ENCODE measurements at regions not wholly inside any gene's neighbourhood (a gene's known extent, or its start where the extent isn't known, plus 50 kb on each side); places are given as distances from the start of the nearest gene placed in this dataset.

DNA sequence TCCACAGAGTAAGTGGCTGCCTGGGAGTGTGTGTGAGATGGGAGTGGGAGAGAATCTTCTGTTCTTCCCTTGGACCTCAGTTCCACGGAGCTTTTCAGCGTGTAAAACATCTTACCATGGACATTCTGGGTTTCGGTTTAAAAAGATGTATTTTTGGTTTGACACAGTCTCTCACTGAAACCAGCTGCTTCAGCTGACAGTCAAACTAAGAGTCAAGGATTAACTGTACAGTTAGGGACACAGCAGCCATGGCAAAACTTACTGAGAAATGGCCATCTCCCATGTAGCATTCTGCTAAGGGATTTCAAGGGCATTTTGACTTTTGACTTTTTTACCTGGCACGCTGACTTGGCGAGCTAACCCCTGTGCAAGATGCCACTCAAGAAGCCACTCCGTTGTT, 93.8 kb upstream of the IL12B start:
- Mint-ChIP-seq H3K4me3 (no peak overlapping the region), H3K27ac (no peak overlapping the region), H3K4me1 (ENCODE audit: low read depth) (peaks cover 20% of the 10 kb centered on the region), H3K27me3 (ENCODE audit: low read depth) (no peaks in the 10 kb centered on the region), H3K36me3 (ENCODE audit: low read depth) (no peaks in the 10 kb centered on the region), H3K9me3 (no peaks in the 10 kb centered on the region)
- intact Hi-C loops (cut with micrococcal nuclease), result no loop called here
- CTCF ChIA-PET, result interaction anchor here (0.7 kb wide), 1 partner anchor 13 kb away, joined by 3 read pairs; no protein-coding TSS in a partner anchor
- DNase-seq, result no peak

DNA sequence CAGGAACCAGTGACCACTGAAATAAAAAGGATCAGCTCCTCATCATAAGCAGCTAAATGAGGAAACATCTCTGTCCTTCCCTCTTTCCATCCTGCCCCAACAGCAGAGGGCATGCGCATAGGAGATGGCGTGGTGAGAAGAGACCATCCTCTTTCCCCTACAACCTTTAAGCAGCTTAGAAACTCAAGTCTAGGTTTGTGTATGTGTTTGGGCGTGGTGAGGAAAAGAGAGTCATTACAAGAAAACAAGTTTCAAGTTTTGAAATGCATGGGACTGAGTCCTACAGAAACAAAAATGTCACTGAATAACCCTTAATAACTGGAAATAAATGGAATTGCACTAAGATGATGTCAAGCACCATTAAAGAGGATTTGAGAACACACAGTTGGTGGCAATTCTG, 96.4 kb upstream of the IL12B start:
- CTCF ChIA-PET, result interaction anchor here (1.1 to 1.3 kb wide), 2 partner anchors 18 to 95 kb away, joined by 3 to 4 read pairs; no protein-coding TSS in a partner anchor
- intact Hi-C loops (cut with micrococcal nuclease), result loop anchor here (1.0 to 5.0 kb wide), 3 partner anchors 14 to 89 kb away; no protein-coding TSS in a partner anchor
- H3K27me3 Mint-ChIP-seq (ENCODE audit: low read depth), result no peaks in the 10 kb centered on the region
- peaks cover 20% of the 10 kb centered on the region for H3K4me1 Mint-ChIP-seq (ENCODE audit: low read depth)
- no peak overlapping the region for H3K4me3 Mint-ChIP-seq
- H3K9me3 Mint-ChIP-seq, result no peaks in the 10 kb centered on the region
- H3K27ac Mint-ChIP-seq, result no peak overlapping the region
- H3K36me3 Mint-ChIP-seq (ENCODE audit: low read depth), result no peaks in the 10 kb centered on the region
- DNase-seq, result peak; percentile 15

- intact Hi-C loops (cut with micrococcal nuclease), result loop anchor here (1.0 to 5.0 kb wide), 3 partner anchors 15 to 90 kb away; no protein-coding TSS in a partner anchor
- peaks cover 20% of the 10 kb centered on the region for H3K4me1 Mint-ChIP-seq (ENCODE audit: low read depth)
- no peak overlapping the region for H3K27ac Mint-ChIP-seq
- H3K9me3 Mint-ChIP-seq, result no peaks in the 10 kb centered on the region
- CTCF ChIA-PET, result interaction anchor here (0.9 to 1.5 kb wide), 4 partner anchors 14 to 95 kb away, joined by 3 to 7 read pairs (median 4); no protein-coding TSS in a partner anchor
- no peak overlapping the region for H3K4me3 Mint-ChIP-seq
- no peaks in the 10 kb centered on the region for H3K36me3 Mint-ChIP-seq (ENCODE audit: low read depth)
- no peaks in the 10 kb centered on the region for H3K27me3 Mint-ChIP-seq (ENCODE audit: low read depth)
- peak; percentile 10 for DNase-seq
Measured at GRCh38 chr5:159427180-159428012, 97.1 kb upstream of the IL12B start.

DNA sequence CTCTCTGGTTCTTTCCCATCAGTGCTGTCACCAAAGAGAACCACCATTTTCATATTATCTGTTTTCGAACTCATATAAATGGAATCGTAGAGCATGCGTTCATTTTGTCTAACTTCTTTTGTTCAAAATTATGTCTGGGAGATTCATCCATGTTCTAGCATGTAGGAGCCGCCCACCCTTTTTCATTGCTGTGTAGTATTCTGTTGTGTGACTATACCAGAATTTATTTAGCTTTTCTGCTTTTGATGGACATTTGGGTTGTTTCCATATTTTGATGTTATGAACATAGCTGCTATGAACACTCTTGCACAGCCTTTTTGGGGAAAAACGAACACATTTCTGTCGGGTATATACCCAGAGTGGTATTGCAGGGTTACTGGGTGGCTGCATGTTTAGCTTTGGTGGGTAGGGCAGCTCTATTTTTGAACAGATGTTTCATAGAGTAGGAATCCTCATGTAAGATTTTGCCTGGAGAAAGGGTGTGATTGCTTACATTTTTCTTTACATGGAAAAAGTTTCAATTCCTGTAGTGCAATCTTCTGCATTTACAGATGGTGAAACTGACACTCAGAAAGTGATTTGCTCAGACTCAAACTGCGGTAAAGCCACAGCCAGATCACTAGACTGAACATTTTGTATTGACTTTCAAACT, 100.2 kb upstream of the IL12B start:
- Mint-ChIP-seq H3K27me3 (ENCODE audit: low read depth) (no peaks in the 10 kb centered on the region), H3K27ac (no peak overlapping the region), H3K36me3 (ENCODE audit: low read depth) (no peaks in the 10 kb centered on the region), H3K4me1 (ENCODE audit: low read depth) (peaks cover 20% of the 10 kb centered on the region), H3K4me3 (no peak overlapping the region), H3K9me3 (no peaks in the 10 kb centered on the region)
- intact Hi-C loops (cut with micrococcal nuclease), result no loop called here
- DNase-seq, result no peak
- CTCF ChIA-PET, result interaction anchor here (1.2 kb wide), 2 partner anchors 9 to 12 kb away, joined by 3 to 5 read pairs; no protein-coding TSS in a partner anchor

- Mint-ChIP-seq H3K4me1 (ENCODE audit: low read depth) (no peaks in the 10 kb centered on the region), H3K27me3 (ENCODE audit: low read depth) (no peaks in the 10 kb centered on the region), H3K36me3 (ENCODE audit: low read depth) (no peaks in the 10 kb centered on the region), H3K4me3 (no peak overlapping the region), H3K9me3 (no peaks in the 10 kb centered on the region), H3K27ac (no peak overlapping the region)
- DNase-seq, result no peak
- CTCF ChIA-PET, result interaction anchor here (0.6 to 1.1 kb wide), 2 partner anchors 14 to 876 kb away, joined by 3 read pairs; no protein-coding TSS in a partner anchor
- intact Hi-C loops (cut with micrococcal nuclease), result no loop called here
Measured at GRCh38 chr5:159435855-159436254, 105.6 kb upstream of the IL12B start.

- Mint-ChIP-seq H3K27ac (no peak overlapping the region), H3K4me3 (no peak overlapping the region), H3K9me3 (no peaks in the 10 kb centered on the region), H3K4me1 (ENCODE audit: low read depth) (no peaks in the 10 kb centered on the region), H3K36me3 (ENCODE audit: low read depth) (no peaks in the 10 kb centered on the region), H3K27me3 (ENCODE audit: low read depth) (peaks cover 2% of the 10 kb centered on the region)
- DNase-seq, result no peak
- CTCF ChIA-PET, result interaction anchor here (1.1 to 1.4 kb wide), 2 partner anchors 147 to 281 kb away, joined by 3 to 4 read pairs; no protein-coding TSS in a partner anchor
- intact Hi-C loops (cut with micrococcal nuclease), result no loop called here
Measured at GRCh38 chr5:159438092-159438491, 107.8 kb upstream of the IL12B start.

- peaks cover 2% of the 10 kb centered on the region for H3K27me3 Mint-ChIP-seq (ENCODE audit: low read depth)
- no peak overlapping the region for H3K27ac Mint-ChIP-seq
- CTCF ChIA-PET, result no interaction called here
- H3K9me3 Mint-ChIP-seq, result no peaks in the 10 kb centered on the region
- DNase-seq, result no peak
- H3K4me3 Mint-ChIP-seq, result no peak overlapping the region
- intact Hi-C loops (cut with micrococcal nuclease), result no loop called here
- no peaks in the 10 kb centered on the region for H3K36me3 Mint-ChIP-seq (ENCODE audit: low read depth)
- H3K4me1 Mint-ChIP-seq (ENCODE audit: low read depth), result no peaks in the 10 kb centered on the region
Measured at GRCh38 chr5:159439002-159439401, 108.7 kb upstream of the IL12B start.

GRCh38 chr5:159440235-159440634, 109.9 kb upstream of the IL12B start:
- CTCF ChIA-PET, result no interaction called here
- no peaks in the 10 kb centered on the region for H3K4me1 Mint-ChIP-seq (ENCODE audit: low read depth)

GRCh38 chr5:159440968-159441367, 110.7 kb upstream of the IL12B start:
- DNase-seq, result no peak
- H3K27ac Mint-ChIP-seq, result no peak overlapping the region
- intact Hi-C loops (cut with micrococcal nuclease), result loop anchor here (5.0 to 10.0 kb wide), 2 partner anchors 109 to 904 kb away; partner anchors contain the start of gene IL12B
- peaks cover 2% of the 10 kb centered on the region for H3K27me3 Mint-ChIP-seq (ENCODE audit: low read depth)
- no peak overlapping the region for H3K4me3 Mint-ChIP-seq
- H3K4me1 Mint-ChIP-seq (ENCODE audit: low read depth), result no peaks in the 10 kb centered on the region
- CTCF ChIA-PET, result interaction anchor here (0.7 to 1.3 kb wide), 3 partner anchors 13 to 29 kb away, joined by 3 to 6 read pairs (median 4); no protein-coding TSS in a partner anchor
- H3K36me3 Mint-ChIP-seq (ENCODE audit: low read depth), result no peaks in the 10 kb centered on the region
- H3K9me3 Mint-ChIP-seq, result no peaks in the 10 kb centered on the region

More at GRCh38 chr5:159440235-159440634, 109.9 kb upstream of the IL12B start:
- no peak for DNase-seq
- intact Hi-C loops (cut with micrococcal nuclease), result loop anchor here (5.0 to 10.0 kb wide), 2 partner anchors 108 to 905 kb away; partner anchors contain the start of gene IL12B
- H3K9me3 Mint-ChIP-seq, result no peaks in the 10 kb centered on the region
- H3K4me3 Mint-ChIP-seq, result no peak overlapping the region
- peaks cover 2% of the 10 kb centered on the region for H3K27me3 Mint-ChIP-seq (ENCODE audit: low read depth)
- H3K36me3 Mint-ChIP-seq (ENCODE audit: low read depth), result no peaks in the 10 kb centered on the region
- H3K27ac Mint-ChIP-seq, result no peak overlapping the region

DNA sequence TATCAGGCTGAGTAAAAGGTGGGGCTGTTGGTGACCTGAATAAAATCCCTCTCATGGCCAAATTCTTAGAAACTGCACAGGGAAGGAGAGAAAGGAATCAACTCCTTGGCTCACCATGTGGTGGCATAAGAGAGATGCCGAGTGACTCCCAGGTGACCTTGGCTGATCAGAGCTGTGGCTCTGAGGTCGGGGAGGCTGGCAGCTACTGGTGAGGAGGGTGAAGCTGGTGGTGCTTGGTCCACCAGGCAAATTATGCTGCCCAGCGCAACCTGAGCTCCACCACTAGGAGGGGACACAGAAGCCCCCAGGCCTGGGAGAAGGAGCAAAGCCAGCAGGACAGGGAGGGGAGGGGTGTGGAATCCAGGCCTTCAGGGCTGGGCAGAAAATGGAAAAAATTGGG, 111.2 kb upstream of the IL12B start:
- H3K36me3 Mint-ChIP-seq (ENCODE audit: low read depth), result no peaks in the 10 kb centered on the region
- DNase-seq, result no peak
- CTCF ChIA-PET, result interaction anchor here (0.7 to 1.3 kb wide), 5 partner anchors 10 to 75 kb away, joined by 3 to 6 read pairs (median 5); no protein-coding TSS in a partner anchor
- peaks cover 2% of the 10 kb centered on the region for H3K27me3 Mint-ChIP-seq (ENCODE audit: low read depth)
- H3K27ac Mint-ChIP-seq, result no peak overlapping the region
- no peaks in the 10 kb centered on the region for H3K9me3 Mint-ChIP-seq
- intact Hi-C loops (cut with micrococcal nuclease), result loop anchor here (5.0 to 10.0 kb wide), 2 partner anchors 109 to 903 kb away; partner anchors contain the start of gene IL12B
- no peaks in the 10 kb centered on the region for H3K4me1 Mint-ChIP-seq (ENCODE audit: low read depth)
- H3K4me3 Mint-ChIP-seq, result no peak overlapping the region

GRCh38 chr5:159442206-159442850, 112.0 kb upstream of the IL12B start:
- Mint-ChIP-seq H3K27ac (no peak overlapping the region), H3K4me1 (ENCODE audit: low read depth) (no peaks in the 10 kb centered on the region), H3K4me3 (no peak overlapping the region), H3K9me3 (no peaks in the 10 kb centered on the region), H3K36me3 (ENCODE audit: low read depth) (no peaks in the 10 kb centered on the region), H3K27me3 (ENCODE audit: low read depth) (peaks cover 2% of the 10 kb centered on the region)
- no peak for DNase-seq
- CTCF ChIA-PET, result interaction anchor here (0.8 to 1.3 kb wide), 5 partner anchors 11 to 545 kb away, joined by 3 to 5 read pairs (median 4); no protein-coding TSS in a partner anchor
- intact Hi-C loops (cut with micrococcal nuclease), result loop anchor here (5.0 to 10.0 kb wide), 2 partner anchors 110 to 902 kb away; partner anchors contain the start of gene IL12B

Measured in activated naive CD4-positive, alpha-beta T cell treated with anti-CD3 and anti-CD28 coated beads for 36 hours (primary cell).